Stomach smooth muscle (tissue), 2 donors: ENCODE measurements at regions not wholly inside any gene's neighbourhood (a gene's known extent, or its start where the extent isn't known, plus 50 kb on each side); places are given as distances from the start of the nearest gene placed in this dataset.

Source experiments
- H3K27ac ChIP-seq: one replicate; pipeline ENCODE4 v1.7.0; 2013; ENCODE audit warnings: mild to moderate bottlenecking, low read length, inconsistent platforms
- H3K27me3 ChIP-seq, 2 donors: one replicate each; pipeline ENCODE4 v1.7.0; 2013; ENCODE audit warnings: low read length in 2 of 2; ENCODE audit not compliant: insufficient read depth in 2 of 2, control insufficient read depth in 1 of 2
- H3K36me3 ChIP-seq, 2 donors: one replicate each; pipeline ENCODE4 v1.7.0; 2013; ENCODE audit warnings: low read length in 2 of 2; ENCODE audit not compliant: control insufficient read depth in 2 of 2, insufficient read depth in 2 of 2
- H3K4me1 ChIP-seq: one replicate; pipeline ENCODE4 v1.7.0; 2013; ENCODE audit warnings: low read length; ENCODE audit not compliant: control insufficient read depth, insufficient read depth
- H3K4me3 ChIP-seq, 2 donors: one replicate each; pipeline ENCODE4 v1.7.0; 2013; ENCODE audit warnings: low read length in 2 of 2
- H3K9ac ChIP-seq, 2 donors: one replicate each; pipeline ENCODE4 v1.7.0; 2013; ENCODE audit warnings: low read length in 2 of 2, mild to moderate bottlenecking in 1 of 2
- H3K9me3 ChIP-seq, 2 donors: one replicate each; pipeline ENCODE4 v1.7.0; 2013; ENCODE audit warnings: low read length in 2 of 2; ENCODE audit not compliant: control insufficient read depth in 2 of 2
- donor health status: healthy.
- donor health status: Pancreatic carcinoma.

- Histone ChIP-seq H3K27me3 (no peaks in the 10 kb centered on the region), H3K4me1 (no peaks in the 10 kb centered on the region), H3K27ac (no peak overlapping the region), H3K4me3 (no peak overlapping the region), H3K9ac (no peak overlapping the region), H3K36me3 (no peaks in the 10 kb centered on the region), H3K9me3 (no peaks in the 10 kb centered on the region)
These were observed 365.1 kb upstream of the SEMA6D start for GRCh38 chr15:47352217-47352616.

DNA sequence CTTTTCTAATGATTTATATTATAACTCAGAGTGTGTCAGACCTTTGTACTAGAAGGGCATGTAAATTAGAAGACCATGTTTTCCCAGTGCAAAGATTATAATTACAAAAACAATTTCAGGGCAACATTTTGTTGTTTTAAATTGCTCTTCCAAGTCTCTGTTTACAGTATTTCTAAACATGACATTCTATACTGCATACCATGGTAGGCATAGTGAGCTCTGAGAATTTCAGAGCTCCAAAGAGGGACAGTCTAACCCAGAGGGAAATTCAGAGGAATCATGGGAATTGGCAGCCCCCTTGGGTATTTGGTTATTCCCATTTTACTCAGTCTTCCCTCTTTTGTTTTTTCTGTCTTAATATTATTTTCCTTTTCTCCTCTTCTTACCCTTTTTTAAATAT lies 361.5 kb upstream of the SEMA6D start:
- H3K27ac ChIP-seq: no peak overlapping the region
- H3K27me3 ChIP-seq: no peaks in the 10 kb centered on the region
- no peak overlapping the region for H3K9ac ChIP-seq
- no peaks in the 10 kb centered on the region for H3K4me1 ChIP-seq
- H3K4me3 ChIP-seq: no peak overlapping the region
- no peaks in the 10 kb centered on the region for H3K36me3 ChIP-seq
- no peaks in the 10 kb centered on the region for H3K9me3 ChIP-seq

DNA sequence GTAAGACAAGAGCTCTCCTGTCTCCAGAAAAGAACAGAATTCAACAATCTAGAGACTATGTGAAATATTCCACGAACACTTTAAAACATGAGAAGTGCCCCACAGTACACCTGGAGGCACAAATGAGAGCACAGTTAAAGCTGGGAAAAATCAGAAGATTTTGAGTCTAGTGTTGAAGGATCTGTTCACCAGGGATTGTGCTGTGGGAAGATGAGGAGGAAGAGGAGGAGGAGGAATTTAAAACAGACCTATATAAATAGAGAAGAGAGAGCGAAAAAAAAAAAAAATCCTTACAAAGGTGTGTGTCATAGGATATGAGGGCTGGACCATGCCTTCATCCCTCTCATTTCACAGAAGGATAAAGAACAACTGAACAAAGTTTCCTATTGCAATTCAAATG lies 361.0 kb upstream of the SEMA6D start:
- Histone ChIP-seq H3K4me1 (no peaks in the 10 kb centered on the region), H3K4me3 (no peak overlapping the region), H3K36me3 (no peaks in the 10 kb centered on the region), H3K27me3 (no peaks in the 10 kb centered on the region), H3K27ac (no peak overlapping the region), H3K9ac (no peak overlapping the region), H3K9me3 (no peaks in the 10 kb centered on the region)

GRCh38 chr15:47358876-47359275 lies 358.4 kb upstream of the SEMA6D start:
- no peaks in the 10 kb centered on the region for H3K27me3 ChIP-seq
- H3K27ac ChIP-seq: no peak overlapping the region
- H3K36me3 ChIP-seq: no peaks in the 10 kb centered on the region
- H3K4me3 ChIP-seq: no peak overlapping the region
- H3K4me1 ChIP-seq: no peaks in the 10 kb centered on the region
- no peaks in the 10 kb centered on the region for H3K9me3 ChIP-seq
- H3K9ac ChIP-seq: no peak overlapping the region

DNA sequence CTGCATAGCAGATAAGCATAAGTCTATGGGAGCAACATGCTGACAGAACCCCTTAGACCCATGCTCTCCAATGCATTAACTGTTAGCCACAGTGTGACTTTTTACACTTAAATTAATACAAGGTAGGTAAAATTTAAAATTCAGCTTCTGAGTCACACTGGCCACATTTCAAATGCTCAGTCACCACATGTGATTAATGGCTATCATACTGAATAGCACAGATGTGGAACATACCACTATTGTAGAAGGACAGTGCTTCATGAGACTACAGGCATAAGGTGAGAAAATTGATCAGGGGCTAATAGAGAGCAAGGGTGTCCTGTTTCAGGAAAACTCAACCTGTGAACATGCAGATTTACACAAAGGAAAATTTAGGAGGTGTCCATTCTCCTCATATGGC lies 357.0 kb upstream of the SEMA6D start:
- Histone ChIP-seq H3K4me1 (no peaks in the 10 kb centered on the region), H3K4me3 (no peak overlapping the region), H3K9ac (no peak overlapping the region), H3K27me3 (no peaks in the 10 kb centered on the region), H3K9me3 (no peaks in the 10 kb centered on the region), H3K36me3 (no peaks in the 10 kb centered on the region), H3K27ac (no peak overlapping the region)

- Histone ChIP-seq H3K9me3 (no peaks in the 10 kb centered on the region), H3K4me3 (no peak overlapping the region), H3K4me1 (no peaks in the 10 kb centered on the region), H3K9ac (no peak overlapping the region), H3K36me3 (no peaks in the 10 kb centered on the region), H3K27me3 (no peaks in the 10 kb centered on the region), H3K27ac (no peak overlapping the region)
These were observed 355.0 kb upstream of the SEMA6D start for GRCh38 chr15:47362118-47362905.

DNA sequence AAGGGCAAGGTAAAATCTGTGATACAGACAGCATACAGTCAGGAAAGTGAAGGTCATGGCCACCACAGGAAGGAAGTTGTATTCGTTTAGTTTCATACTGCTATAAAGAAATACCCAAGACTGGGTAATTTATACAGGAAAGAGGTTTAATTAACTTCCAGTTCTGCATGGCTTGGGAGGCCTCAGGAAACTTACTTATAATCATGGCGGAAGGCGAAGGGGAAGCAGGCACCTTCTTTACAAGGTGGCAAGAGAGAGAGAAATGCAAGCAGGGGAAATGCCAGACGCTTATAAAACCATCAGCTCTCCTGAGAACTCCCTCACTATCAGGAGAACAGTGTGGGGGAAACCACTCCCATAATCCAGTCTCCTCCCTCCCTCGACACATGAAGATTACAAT lies 353.7 kb upstream of the SEMA6D start:
- Histone ChIP-seq H3K4me3 (no peak overlapping the region), H3K27ac (no peak overlapping the region), H3K9me3 (no peaks in the 10 kb centered on the region), H3K27me3 (no peaks in the 10 kb centered on the region), H3K9ac (no peak overlapping the region), H3K4me1 (no peaks in the 10 kb centered on the region), H3K36me3 (no peaks in the 10 kb centered on the region)

DNA sequence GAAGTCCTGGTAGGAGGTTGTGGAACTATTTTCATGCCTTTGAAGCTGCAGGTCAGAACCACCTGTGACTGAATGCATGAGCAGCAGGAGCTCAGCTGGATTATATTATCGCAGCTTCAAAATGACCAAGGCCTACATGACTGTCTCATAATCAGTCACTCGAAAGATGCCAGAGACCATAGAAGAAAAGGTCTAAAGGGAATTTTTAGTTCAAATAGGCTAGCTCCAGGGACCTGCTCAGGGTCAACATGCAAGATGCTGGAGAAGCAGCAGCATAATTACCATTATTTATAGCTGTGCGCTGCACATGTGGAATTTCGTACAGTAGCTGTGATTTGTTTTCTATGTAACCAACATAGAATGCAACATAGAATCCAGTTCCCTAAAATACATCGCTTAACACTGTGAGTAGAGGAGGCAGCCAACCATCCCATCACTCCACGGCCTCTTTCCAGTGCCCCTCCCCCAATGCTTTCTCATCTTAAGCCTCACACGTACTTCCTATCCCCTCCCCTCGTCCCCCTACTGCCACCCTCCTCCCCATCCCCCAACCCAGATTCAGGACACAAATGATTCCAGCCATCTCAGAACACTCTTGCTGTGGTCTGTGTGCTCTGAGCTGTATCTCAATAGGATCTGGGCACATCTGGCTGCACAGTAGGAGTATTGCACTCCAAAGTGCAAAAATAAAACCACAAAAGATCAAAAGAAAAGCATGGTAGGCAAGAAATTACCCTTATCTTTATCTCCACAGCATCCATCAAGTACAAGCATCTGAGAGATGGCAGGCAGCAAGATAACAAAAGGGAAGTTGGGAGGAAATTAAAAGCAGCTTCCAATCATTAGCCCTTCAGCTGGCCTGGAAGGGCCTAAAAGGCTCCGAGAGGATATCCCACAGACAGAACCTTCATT lies 352.8 kb upstream of the SEMA6D start:
- no peaks in the 10 kb centered on the region for H3K36me3 ChIP-seq
- no peak overlapping the region for H3K27ac ChIP-seq
- H3K9ac ChIP-seq: no peak overlapping the region
- H3K4me3 ChIP-seq: no peak overlapping the region
- H3K27me3 ChIP-seq: no peaks in the 10 kb centered on the region
- no peaks in the 10 kb centered on the region for H3K9me3 ChIP-seq
- H3K4me1 ChIP-seq: no peaks in the 10 kb centered on the region

GRCh38 chr15:47366884-47367283 lies 350.4 kb upstream of the SEMA6D start:
- Histone ChIP-seq H3K9me3 (no peaks in the 10 kb centered on the region), H3K27ac (no peak overlapping the region), H3K4me1 (no peaks in the 10 kb centered on the region), H3K4me3 (no peak overlapping the region), H3K27me3 (no peaks in the 10 kb centered on the region), H3K36me3 (no peaks in the 10 kb centered on the region), H3K9ac (no peak overlapping the region)

DNA sequence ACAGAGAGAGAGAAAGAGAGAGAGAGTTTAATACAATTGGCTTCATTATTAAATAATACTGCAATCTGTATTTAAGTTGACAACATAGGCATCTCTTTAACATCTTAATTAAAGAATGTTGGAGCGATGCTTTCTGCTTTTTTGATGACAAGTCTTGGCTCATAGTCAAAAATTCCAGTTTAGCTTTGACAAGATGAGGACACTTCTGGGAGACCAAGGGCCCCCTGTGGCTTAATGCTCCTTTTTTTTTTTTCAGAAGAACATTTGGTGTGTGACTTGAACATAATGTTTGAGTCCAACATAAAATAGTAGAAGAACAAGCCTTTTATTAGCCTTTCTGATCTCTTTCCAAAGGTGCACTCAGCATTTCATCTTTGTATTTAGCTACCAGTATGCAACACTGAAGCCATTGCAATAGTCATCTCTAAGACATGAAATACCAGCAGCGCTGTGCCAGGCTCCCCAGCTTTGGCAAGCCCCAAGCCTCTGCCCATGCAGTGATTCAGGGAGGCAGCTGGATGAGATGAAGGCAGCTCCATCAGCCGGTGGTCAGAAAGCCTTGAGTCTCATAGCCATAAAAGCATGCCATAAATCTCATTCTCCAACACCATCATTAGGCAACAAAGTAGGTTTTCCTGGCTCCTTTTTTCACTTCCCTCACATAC lies 349.4 kb upstream of the SEMA6D start:
- no peak overlapping the region for H3K9ac ChIP-seq
- no peaks in the 10 kb centered on the region for H3K9me3 ChIP-seq
- no peak overlapping the region for H3K4me3 ChIP-seq
- H3K36me3 ChIP-seq: no peaks in the 10 kb centered on the region
- no peaks in the 10 kb centered on the region for H3K4me1 ChIP-seq
- H3K27ac ChIP-seq: no peak overlapping the region
- H3K27me3 ChIP-seq: no peaks in the 10 kb centered on the region
